DMS 273 (cell line): ENCODE measurements at regions not wholly inside any gene's neighbourhood (a gene's known extent, or its start where the extent isn't known, plus 50 kb on each side); places are given as distances from the start of the nearest gene placed in this dataset.

Experiments used
- DNase-seq: peaks from one replicate; lab custom pipeline; 2025; ENCODE audit not compliant: unreplicated experiment; lab: John Stamatoyannopoulos, UW

DNA sequence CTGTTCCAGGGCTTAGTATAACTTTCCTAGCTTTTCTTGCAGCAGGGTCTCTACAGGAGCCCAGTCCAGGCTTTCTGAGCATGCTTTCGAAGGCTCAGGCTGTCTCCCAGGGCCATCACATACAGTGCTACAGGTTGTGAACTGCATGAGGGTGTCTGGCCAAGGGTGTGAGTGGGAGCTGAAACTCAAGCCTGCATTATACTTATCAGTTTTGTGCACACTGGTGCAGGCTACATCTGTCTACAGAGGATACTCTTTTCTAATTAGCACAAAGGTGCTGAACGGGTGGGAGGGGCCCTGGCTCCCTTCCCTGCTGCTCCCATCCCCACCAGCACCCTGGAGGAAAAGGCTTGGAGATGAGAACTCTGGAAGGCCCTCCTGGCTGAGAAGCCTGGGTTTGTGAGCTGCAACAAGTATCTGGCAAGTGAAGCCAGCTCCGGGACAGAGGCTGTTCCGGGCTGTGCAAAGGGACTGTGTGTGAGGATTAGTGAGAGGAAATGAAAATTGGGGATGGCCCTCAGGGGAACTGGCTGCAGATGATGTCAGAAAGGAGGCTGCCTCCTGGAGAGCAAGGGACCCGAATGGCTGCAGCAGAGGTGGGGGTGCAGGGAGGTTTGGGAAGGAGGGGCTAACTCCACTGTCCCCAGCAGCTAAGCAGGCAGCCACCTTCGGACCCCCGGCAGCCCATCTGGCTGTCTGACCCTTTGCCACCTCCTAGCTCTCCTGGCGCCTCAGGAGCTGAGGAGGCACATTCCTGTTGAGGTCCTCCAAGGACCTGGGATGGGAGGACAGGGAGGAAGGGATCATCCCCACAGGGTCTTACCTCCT lies 68.5 kb downstream of the EFNB1 start:
- no peak for DNase-seq

DNA sequence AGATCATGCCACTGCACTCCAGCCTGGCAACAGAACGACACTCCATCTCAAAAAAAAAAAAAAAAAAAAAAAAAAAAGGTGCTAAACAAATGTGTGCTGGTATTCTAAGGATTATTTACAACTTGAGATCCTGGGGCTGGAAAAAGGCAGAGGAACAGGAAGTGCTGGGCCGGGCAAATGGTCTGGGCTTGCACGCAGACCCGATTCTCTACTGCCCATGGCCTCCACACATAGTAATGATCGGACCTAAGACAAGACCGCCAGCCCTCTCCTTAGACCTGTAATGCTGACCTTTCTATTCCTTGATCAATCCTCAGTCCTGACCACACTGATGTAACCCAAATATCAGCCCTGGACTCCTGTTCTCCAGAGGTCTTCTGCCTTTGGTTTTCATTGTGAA lies 67.8 kb downstream of the EFNB1 start:
- DNase-seq = no peak

DNA sequence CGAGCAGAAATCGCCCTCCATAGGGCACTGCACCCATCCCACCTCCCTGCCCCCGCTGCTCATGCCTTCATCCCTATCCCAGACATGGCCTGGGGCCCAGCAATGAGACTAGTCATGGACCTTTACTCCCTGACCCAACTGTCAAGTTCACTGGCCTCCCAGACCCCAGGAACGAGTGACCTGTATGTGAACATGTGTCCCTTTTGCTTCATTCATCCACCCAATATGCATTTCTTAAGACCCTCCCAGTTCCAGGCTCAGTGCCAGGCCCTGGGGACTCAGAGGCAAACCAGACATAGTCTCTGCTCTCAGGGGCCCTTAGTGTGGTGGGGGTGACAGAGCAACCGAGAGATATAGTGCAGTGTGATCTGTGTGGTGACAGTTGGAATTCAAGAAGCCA lies 67.0 kb downstream of the EFNB1 start:
- no peak for DNase-seq

DNA sequence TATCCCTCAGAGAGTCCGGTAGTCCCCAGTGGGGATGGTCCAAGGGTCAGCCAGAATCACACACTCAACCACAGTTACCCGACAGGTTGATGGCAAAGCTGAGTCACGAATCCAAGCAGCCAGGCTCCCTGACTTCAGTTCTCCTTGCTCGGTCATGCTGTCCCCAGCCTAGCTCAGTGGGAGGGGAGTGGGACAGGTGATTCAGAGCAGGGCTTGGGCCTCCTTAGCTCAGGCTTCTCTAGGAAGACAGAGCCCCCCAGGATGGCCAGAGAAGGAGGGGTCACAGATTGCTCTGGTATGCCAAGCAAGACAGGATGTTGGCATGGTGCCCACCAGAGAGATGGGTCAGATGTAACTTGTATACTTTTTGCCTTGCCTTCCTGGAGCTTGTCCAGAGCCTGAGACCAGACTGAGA lies 66.5 kb downstream of the EFNB1 start:
- peak; percentile 44 for DNase-seq

DNA sequence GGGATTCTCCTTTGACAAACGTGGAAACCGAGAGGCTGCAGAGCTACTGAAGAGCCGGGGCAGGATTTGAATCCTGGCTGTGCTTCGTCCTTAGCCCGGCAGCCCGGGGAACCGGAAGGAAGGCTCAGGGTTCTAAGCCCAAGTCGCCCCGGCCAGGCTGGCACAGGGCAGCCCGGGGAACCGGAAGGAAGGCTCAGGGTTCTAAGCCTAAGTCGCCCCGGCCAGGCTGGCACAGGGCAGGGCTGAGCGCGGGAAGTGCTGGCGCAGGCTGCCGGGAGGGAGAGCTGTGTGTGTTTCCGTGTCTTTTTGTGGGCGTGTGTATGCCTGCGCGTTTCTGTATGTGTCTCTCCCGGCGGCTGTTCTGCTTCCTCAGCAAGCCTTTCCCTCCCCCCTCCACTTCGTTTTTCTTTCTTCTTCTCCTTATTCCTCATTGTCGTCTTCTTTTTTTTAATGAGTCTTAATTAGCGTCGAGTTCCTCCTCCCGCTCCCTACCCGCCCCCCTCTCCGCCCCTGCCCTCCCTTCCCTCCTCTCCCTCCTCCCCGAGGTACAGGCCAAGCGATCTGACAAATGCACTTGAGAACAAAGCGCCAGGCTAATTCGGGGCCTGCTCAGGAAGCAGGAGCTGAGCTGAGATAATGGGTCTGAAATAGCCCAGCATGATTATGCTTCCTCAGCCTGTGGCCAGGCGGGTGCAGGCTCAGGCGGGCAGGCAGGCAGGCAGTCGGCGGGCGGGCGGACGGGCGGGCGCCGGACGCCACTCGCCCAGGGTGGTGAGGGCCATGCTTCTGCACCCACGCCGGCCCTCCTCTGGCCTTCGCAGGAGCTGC lies 65.9 kb downstream of the EFNB1 start:
- peak; percentile 53 for DNase-seq

DNA sequence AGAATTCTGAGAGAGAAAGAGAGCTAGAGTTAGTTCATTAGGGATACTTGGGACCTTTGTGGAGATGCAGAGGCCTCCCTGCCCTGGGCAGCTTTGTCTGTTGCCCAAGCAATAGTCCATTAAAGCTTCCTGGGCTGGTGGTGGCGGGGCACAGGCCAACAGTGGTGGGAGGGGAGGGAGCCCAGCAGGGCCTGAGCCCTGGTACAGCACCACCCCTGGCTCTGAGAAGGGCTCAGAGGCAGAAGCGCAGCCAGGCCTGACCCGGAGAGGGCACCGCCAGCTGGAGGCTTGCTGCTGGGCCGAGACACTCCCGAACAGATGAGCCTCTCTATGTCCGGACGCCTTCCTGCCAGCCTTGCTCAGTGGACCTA lies 65.3 kb downstream of the EFNB1 start:
- no peak for DNase-seq

DNA sequence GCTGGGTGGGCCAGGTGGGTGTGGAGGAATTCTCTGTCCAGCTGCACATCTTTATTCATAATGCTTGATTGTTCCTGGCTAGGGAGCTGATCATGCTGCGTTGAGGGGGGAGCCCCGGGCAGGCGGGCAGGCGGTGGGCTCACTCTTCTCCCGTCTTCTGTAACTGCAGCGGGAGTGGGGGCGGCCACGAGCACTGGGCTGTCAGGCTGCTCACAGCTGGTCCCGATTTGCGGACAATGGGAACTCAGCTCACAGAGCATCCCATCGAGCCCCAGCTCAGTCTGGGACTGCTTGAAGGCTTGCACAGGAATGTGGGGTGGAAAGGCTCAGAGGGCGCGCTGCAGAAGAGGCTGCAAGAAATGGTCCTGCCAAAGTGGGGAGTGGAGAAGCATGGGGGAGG lies 63.8 kb downstream of the EFNB1 start:
- no peak for DNase-seq

DNA sequence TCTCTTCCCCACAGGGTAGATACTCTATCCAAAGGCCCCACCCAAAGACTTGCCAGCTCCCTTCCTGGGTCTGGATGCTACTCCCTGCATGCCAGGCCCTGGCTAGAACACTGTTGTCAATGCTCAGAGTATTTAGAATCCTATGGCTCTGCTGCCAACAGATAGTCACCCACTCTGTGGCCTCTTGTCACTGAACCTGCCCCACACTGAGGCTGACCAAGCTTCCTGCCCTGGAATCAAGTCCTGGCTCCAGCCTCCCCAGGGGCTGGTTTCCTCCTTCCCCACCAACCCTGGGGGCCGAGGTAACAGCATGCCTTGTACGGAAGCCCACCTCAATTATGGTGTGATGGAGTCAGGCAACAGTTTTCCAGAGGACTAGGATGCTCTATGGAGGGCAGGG lies 63.3 kb downstream of the EFNB1 start:
- DNase-seq = no peak
